ENCODE measurements at regions not wholly inside any gene's neighbourhood (a gene's known extent, or its start where the extent isn't known, plus 50 kb on each side); places are given as distances from the start of the nearest gene placed in this dataset.

DNA sequence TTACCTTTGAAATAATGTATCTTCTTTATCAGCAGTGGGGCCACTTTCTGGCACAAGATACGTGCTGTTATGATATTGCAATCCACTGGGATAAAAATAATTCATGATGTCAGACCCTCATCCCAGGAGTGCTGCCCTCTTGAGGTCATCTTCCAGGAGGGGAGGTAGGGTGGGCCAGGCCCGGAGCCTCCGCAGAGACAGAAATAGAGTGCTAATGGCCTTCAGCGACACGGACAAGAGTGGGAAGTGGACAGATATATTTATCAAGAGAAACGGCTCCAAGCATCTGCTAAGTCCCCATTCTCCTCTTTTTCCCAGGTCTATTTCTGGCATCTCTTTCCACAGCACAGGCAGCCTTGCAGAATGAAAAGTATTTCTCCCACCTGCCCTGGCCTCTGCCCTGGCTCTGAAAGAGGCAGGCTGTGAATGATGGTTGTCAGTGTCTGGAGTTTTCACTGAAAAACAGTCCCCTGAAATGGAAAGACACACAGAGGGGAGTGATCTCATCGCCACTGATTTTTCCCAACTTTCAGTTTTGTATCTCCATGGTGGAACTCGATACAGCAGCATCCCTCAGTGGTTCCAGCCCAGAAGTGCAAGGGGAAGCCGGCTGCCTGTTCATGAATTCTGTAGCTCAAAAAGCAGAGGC lies 251.7 kb upstream of the MYO3A start:
- TF ChIP-seq, protein P1, sequence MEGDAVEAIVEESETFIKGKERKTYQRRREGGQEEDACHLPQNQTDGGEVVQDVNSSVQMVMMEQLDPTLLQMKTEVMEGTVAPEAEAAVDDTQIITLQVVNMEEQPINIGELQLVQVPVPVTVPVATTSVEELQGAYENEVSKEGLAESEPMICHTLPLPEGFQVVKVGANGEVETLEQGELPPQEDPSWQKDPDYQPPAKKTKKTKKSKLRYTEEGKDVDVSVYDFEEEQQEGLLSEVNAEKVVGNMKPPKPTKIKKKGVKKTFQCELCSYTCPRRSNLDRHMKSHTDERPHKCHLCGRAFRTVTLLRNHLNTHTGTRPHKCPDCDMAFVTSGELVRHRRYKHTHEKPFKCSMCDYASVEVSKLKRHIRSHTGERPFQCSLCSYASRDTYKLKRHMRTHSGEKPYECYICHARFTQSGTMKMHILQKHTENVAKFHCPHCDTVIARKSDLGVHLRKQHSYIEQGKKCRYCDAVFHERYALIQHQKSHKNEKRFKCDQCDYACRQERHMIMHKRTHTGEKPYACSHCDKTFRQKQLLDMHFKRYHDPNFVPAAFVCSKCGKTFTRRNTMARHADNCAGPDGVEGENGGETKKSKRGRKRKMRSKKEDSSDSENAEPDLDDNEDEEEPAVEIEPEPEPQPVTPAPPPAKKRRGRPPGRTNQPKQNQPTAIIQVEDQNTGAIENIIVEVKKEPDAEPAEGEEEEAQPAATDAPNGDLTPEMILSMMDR (IDR thresholded peaks at IDR 0.05): peak in 1 of 5 experiments; percentile 6
- no peak for TF ChIP-seq POLR2A (IDR thresholded peaks at IDR 0.05)
- no peak for TF ChIP-seq POLR2AphosphoS5 (IDR thresholded peaks at IDR 0.05)
